ENCODE measurements at regions not wholly inside any gene's neighbourhood (a gene's known extent, or its start where the extent isn't known, plus 50 kb on each side); places are given as distances from the start of the nearest gene placed in this dataset.

GRCh38 chr1:55522353-55522903 lies 307.3 kb upstream of the USP24 start:
- TF ChIP-seq ZNF10 (CRISPR knock-in tag; IDR thresholded peaks at IDR 0.05; ENCODE audit: borderline replicate concordance, low read depth) (no peak), ZFP37 (CRISPR knock-in tag; IDR thresholded peaks at IDR 0.05; ENCODE audit: borderline replicate concordance) (no peak), JUND (CRISPR knock-in tag; IDR thresholded peaks at IDR 0.05) (no peak), JUNB (CRISPR knock-in tag; IDR thresholded peaks at IDR 0.05; ENCODE audit: borderline replicate concordance) (no peak), ZBTB1 (CRISPR knock-in tag; IDR thresholded peaks at IDR 0.05; ENCODE audit: borderline replicate concordance) (no peak), MED13 (CRISPR knock-in tag; IDR thresholded peaks at IDR 0.05) (no peak), MAFK (conservative IDR thresholded peaks at IDR 0.05 in 1 of 2, IDR thresholded peaks at IDR 0.05 in 1 of 2; ENCODE audit: low read length in 2 of 2) (no peak), MIER2 (CRISPR knock-in tag; IDR thresholded peaks at IDR 0.05) (no peak), TGIF2 (CRISPR knock-in tag; IDR thresholded peaks at IDR 0.05) (no peak), TAF15 (IDR thresholded peaks at IDR 0.05; ENCODE audit: low read depth, low read length, poor library complexity, severe bottlenecking) (no peak), ZNF24 (IDR thresholded peaks at IDR 0.05) (no peak), ZNF543 (CRISPR knock-in tag; IDR thresholded peaks at IDR 0.05) (no peak), EZH2 (conservative IDR thresholded peaks at IDR 0.05; ENCODE audit: low read depth, low read length) (no peak)
